Smooth muscle cell (in vitro differentiated cells): ENCODE measurements at regions not wholly inside any gene's neighbourhood (a gene's known extent, or its start where the extent isn't known, plus 50 kb on each side); places are given as distances from the start of the nearest gene placed in this dataset.

ENCODE experiments used
- DNase-seq: peaks from one replicate; lab custom pipeline; 2025; ENCODE audit not compliant: unreplicated experiment; lab: John Stamatoyannopoulos, UW
- H2AFZ ChIP-seq: fragments of 200-600 bp; sonication (generic); 2 replicates; pipeline ENCODE4 v1.6.0; 2016; ENCODE audit warnings: antibody characterized with exemption, low read depth, mild to moderate bottlenecking
- H3F3A ChIP-seq: fragments of 200-600 bp; sonication (generic); 2 replicates; pipeline ENCODE4 v1.6.0; 2017; ENCODE audit warnings: antibody characterized with exemption, low read depth
- H3K27ac ChIP-seq: fragments of 200-600 bp; sonication (generic); 2 replicates; pipeline ENCODE4 v1.5.1; 2016; ENCODE audit warnings: low read depth, mild to moderate bottlenecking
- H3K27me3 ChIP-seq: fragments of 200-600 bp; sonication (generic); 2 replicates; pipeline ENCODE4 v1.6.1; 2016; ENCODE audit warnings: low read depth, mild to moderate bottlenecking
- H3K36me3 ChIP-seq: fragments of 200-600 bp; sonication (generic); 2 replicates; pipeline ENCODE4 v1.5.1; 2016; ENCODE audit warnings: low read depth
- H3K4me1 ChIP-seq: fragments of 200-600 bp; sonication (generic); 2 replicates; pipeline ENCODE4 v1.5.1; 2016; ENCODE audit warnings: low read depth
- H3K4me2 ChIP-seq: fragments of 200-600 bp; sonication (generic); 2 replicates; pipeline ENCODE4 v1.6.0; 2016; ENCODE audit warnings: mild to moderate bottlenecking
- H3K4me3 ChIP-seq: fragments of 200-600 bp; sonication (generic); 2 replicates; pipeline ENCODE4 v1.5.1; 2016; ENCODE audit warnings: mild to moderate bottlenecking
- H3K79me2 ChIP-seq: fragments of 200-600 bp; sonication (generic); 2 replicates; pipeline ENCODE4 v1.6.0; 2016; ENCODE audit warnings: low read depth, mild to moderate bottlenecking
- H3K9ac ChIP-seq: fragments of 200-600 bp; sonication (generic); 2 replicates; pipeline ENCODE4 v1.6.0; 2016; ENCODE audit warnings: low read depth
- H3K9me3 ChIP-seq: fragments of 200-600 bp; sonication (generic); replicated peaks from 2 replicates; pipeline ENCODE4 v1.5.1; 2016; ENCODE audit warnings: low read depth
- H4K20me1 ChIP-seq: fragments of 200-600 bp; sonication (generic); 2 replicates; pipeline ENCODE4 v1.6.0; 2016; ENCODE audit warnings: low read depth
- WGBS: methylation state at CpG from one replicate; pipeline ENCODE4 v1.1.7; 2016; ENCODE audit warnings: low lambda C conversion rate; 5-methylcytosine and 5-hydroxymethylcytosine counted together
- TF ChIP-seq, protein P1 (sequence below): fragments of 200-600 bp; sonication (generic); IDR thresholded peaks from 2 replicates; pipeline ENCODE4 v1.5.1; 2017; ENCODE audit warnings: borderline replicate concordance, mild to moderate bottlenecking, antibody characterized with exemption; ENCODE audit not compliant: insufficient read depth, poor library complexity, severe bottlenecking

GRCh38 chr12:90842477-90842876, 112.5 kb downstream of the CCER1 start:
- no peaks in the 10 kb centered on the region for H3K79me2 ChIP-seq
- peak overlapping the region; percentile 60 for H3K4me2 ChIP-seq
- H4K20me1 ChIP-seq: no peaks in the 10 kb centered on the region
- no peaks in the 10 kb centered on the region for H3K9me3 ChIP-seq
- no peaks in the 10 kb centered on the region for H3K27me3 ChIP-seq
- H3K4me1 ChIP-seq: no peaks in the 10 kb centered on the region
- no peak overlapping the region for H3K4me3 ChIP-seq
- no peaks in the 10 kb centered on the region for H3K36me3 ChIP-seq
- no peak overlapping the region for H2AFZ ChIP-seq
- H3F3A ChIP-seq: no peaks in the 10 kb centered on the region
- no peak overlapping the region for H3K9ac ChIP-seq
- no peak for DNase-seq
- TF ChIP-seq, protein P1, sequence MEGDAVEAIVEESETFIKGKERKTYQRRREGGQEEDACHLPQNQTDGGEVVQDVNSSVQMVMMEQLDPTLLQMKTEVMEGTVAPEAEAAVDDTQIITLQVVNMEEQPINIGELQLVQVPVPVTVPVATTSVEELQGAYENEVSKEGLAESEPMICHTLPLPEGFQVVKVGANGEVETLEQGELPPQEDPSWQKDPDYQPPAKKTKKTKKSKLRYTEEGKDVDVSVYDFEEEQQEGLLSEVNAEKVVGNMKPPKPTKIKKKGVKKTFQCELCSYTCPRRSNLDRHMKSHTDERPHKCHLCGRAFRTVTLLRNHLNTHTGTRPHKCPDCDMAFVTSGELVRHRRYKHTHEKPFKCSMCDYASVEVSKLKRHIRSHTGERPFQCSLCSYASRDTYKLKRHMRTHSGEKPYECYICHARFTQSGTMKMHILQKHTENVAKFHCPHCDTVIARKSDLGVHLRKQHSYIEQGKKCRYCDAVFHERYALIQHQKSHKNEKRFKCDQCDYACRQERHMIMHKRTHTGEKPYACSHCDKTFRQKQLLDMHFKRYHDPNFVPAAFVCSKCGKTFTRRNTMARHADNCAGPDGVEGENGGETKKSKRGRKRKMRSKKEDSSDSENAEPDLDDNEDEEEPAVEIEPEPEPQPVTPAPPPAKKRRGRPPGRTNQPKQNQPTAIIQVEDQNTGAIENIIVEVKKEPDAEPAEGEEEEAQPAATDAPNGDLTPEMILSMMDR: no peak
- 16% methylated on average over 4 of the region's 4 CpGs for WGBS
- H3K27ac ChIP-seq: no peak overlapping the region

GRCh38 chr12:90841336-90841735, 113.6 kb downstream of the CCER1 start:
- Histone ChIP-seq H3F3A (peaks cover 4% of the 10 kb centered on the region), H3K9ac (no peak overlapping the region), H3K79me2 (no peaks in the 10 kb centered on the region), H3K4me3 (no peak overlapping the region), H2AFZ (no peak overlapping the region), H3K36me3 (no peaks in the 10 kb centered on the region), H3K4me1 (no peaks in the 10 kb centered on the region), H4K20me1 (no peaks in the 10 kb centered on the region), H3K27ac (no peak overlapping the region), H3K4me2 (no peak overlapping the region), H3K27me3 (no peaks in the 10 kb centered on the region), H3K9me3 (no peaks in the 10 kb centered on the region)
- DNase-seq: no peak
- TF ChIP-seq, protein P1: no peak

- H3K9me3 ChIP-seq: no peaks in the 10 kb centered on the region
- H3K36me3 ChIP-seq: no peaks in the 10 kb centered on the region
- DNase-seq: no peak
- TF ChIP-seq, protein P1: no peak
- H3K4me2 ChIP-seq: no peak overlapping the region
- no peaks in the 10 kb centered on the region for H3K79me2 ChIP-seq
- peaks cover 4% of the 10 kb centered on the region for H3F3A ChIP-seq
- H2AFZ ChIP-seq: no peak overlapping the region
- H3K4me3 ChIP-seq: no peak overlapping the region
- no peak overlapping the region for H3K9ac ChIP-seq
- H4K20me1 ChIP-seq: no peaks in the 10 kb centered on the region
- H3K27ac ChIP-seq: no peak overlapping the region
- H3K4me1 ChIP-seq: no peaks in the 10 kb centered on the region
- no peaks in the 10 kb centered on the region for H3K27me3 ChIP-seq
Observed at GRCh38 chr12:90839346-90839745, 115.6 kb downstream of the CCER1 start.

GRCh38 chr12:90836689-90837088, 118.3 kb downstream of the CCER1 start:
- DNase-seq: no peak
- peak overlapping the region; percentile 56 for H2AFZ ChIP-seq

More at GRCh38 chr12:90836689-90837088, 118.3 kb downstream of the CCER1 start:
- peak overlapping the region; percentile 59 for H3K4me2 ChIP-seq
- H3K36me3 ChIP-seq: no peaks in the 10 kb centered on the region
- H3K9me3 ChIP-seq: no peaks in the 10 kb centered on the region
- no peaks in the 10 kb centered on the region for H3K4me1 ChIP-seq
- no peaks in the 10 kb centered on the region for H3K79me2 ChIP-seq
- no peak overlapping the region for H3K9ac ChIP-seq
- H3K27me3 ChIP-seq: no peaks in the 10 kb centered on the region
- WGBS: 9% methylated on average over 6 of the region's 6 CpGs
- peaks cover 4% of the 10 kb centered on the region for H3F3A ChIP-seq
- H4K20me1 ChIP-seq: no peaks in the 10 kb centered on the region
- H3K4me3 ChIP-seq: no peak overlapping the region
- TF ChIP-seq, protein P1: no peak
- no peak overlapping the region for H3K27ac ChIP-seq
